ENCODE measurements at regions not wholly inside any gene's neighbourhood (a gene's known extent, or its start where the extent isn't known, plus 50 kb on each side); places are given as distances from the start of the nearest gene placed in this dataset.

DNA sequence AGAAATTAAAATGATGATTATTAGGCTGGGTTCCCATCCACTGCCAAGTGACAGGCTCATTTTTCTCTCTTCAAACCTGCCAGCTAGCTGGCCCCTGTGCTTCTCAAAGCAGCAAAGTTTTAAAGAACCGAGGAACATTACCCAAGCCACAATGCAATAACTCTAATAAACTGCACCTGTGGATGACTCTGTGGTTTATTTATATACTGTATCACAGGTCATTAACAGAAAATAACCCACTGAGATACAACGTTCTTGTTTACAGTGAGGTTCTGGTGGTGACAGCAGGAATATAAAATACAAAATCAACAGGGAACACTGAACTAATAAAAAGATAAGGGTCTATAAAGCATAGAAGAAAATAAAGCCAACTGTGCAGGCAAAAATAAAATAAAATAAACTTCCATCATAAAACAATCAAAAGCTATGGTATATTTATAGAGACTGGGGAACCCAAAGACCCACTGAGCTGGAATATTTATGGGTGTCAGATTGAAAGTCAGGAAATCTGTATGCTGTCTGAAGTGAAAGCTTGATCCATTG is 472.9 kb downstream of the NOVA1 start:
- DNase-seq (ENCODE audit: low read depth) = no peak
- no peak overlapping the region for H3K4me3 ChIP-seq (ENCODE audit: low read length)
- TF ChIP-seq, protein P1, sequence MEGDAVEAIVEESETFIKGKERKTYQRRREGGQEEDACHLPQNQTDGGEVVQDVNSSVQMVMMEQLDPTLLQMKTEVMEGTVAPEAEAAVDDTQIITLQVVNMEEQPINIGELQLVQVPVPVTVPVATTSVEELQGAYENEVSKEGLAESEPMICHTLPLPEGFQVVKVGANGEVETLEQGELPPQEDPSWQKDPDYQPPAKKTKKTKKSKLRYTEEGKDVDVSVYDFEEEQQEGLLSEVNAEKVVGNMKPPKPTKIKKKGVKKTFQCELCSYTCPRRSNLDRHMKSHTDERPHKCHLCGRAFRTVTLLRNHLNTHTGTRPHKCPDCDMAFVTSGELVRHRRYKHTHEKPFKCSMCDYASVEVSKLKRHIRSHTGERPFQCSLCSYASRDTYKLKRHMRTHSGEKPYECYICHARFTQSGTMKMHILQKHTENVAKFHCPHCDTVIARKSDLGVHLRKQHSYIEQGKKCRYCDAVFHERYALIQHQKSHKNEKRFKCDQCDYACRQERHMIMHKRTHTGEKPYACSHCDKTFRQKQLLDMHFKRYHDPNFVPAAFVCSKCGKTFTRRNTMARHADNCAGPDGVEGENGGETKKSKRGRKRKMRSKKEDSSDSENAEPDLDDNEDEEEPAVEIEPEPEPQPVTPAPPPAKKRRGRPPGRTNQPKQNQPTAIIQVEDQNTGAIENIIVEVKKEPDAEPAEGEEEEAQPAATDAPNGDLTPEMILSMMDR (IDR thresholded peaks at IDR 0.05; ENCODE audit: insufficient read depth, low read depth, low read length, missing control alignments) = no peak

DNA sequence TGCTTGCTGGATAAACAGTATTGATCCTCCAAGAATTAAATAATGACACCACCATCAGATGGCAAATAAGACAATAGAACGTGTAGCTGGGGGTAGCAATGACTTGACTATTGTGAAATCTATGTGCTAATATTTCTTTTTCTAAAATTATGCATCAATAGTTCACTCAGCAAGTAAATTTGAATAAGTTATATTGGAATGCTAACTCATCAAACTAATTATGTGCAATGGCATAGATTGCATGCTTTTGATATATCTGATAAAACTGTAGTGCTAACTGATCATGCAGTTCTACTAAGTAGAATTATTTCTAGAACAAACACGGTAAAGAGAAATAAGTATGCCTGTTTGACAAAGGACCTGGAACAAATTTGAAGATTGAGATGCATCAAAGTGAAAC is 474.4 kb downstream of the NOVA1 start:
- DNase-seq (ENCODE audit: low read depth) = no peak
- TF ChIP-seq, protein P1 (IDR thresholded peaks at IDR 0.05; ENCODE audit: insufficient read depth, low read depth, low read length, missing control alignments) = no peak
- no peak overlapping the region for H3K4me3 ChIP-seq (ENCODE audit: low read length)

DNA sequence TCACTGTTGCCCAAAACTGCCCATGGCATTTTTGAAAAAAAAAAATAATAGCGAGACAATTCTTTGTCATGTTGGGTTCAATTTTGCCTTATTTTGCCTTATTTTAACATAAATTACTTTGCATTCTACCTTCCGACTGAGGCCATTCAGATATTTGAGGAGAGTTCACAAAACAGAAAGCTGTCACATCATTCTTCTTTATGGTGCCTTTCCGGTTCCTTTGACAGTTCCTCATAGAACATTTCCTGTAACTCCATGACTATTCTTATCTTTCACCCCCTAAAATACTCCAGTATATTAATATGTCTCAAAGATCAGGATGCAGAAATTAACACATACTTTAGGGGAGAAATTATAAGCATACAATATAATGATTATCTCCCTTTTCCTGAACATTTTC is 476.7 kb downstream of the NOVA1 start:
- no peak for DNase-seq (ENCODE audit: low read depth)
- H3K4me3 ChIP-seq (ENCODE audit: low read length) = no peak overlapping the region
- TF ChIP-seq, protein P1 (IDR thresholded peaks at IDR 0.05; ENCODE audit: insufficient read depth, low read depth, low read length, missing control alignments) = no peak

- TF ChIP-seq, protein P1 (IDR thresholded peaks at IDR 0.05; ENCODE audit: insufficient read depth, low read depth, low read length, missing control alignments) = no peak
- H3K4me3 ChIP-seq (ENCODE audit: low read length) = no peak overlapping the region
- no peak for DNase-seq (ENCODE audit: low read depth)
Observed at GRCh38 chr14:26113911-26114640, 483.8 kb downstream of the NOVA1 start.

- no peak overlapping the region for H3K4me3 ChIP-seq (ENCODE audit: low read length)
- TF ChIP-seq, protein P1 (IDR thresholded peaks at IDR 0.05; ENCODE audit: insufficient read depth, low read depth, low read length, missing control alignments) = no peak
- DNase-seq (ENCODE audit: low read depth) = no peak
Observed at GRCh38 chr14:26104717-26105116, 493.1 kb downstream of the NOVA1 start.

DNA sequence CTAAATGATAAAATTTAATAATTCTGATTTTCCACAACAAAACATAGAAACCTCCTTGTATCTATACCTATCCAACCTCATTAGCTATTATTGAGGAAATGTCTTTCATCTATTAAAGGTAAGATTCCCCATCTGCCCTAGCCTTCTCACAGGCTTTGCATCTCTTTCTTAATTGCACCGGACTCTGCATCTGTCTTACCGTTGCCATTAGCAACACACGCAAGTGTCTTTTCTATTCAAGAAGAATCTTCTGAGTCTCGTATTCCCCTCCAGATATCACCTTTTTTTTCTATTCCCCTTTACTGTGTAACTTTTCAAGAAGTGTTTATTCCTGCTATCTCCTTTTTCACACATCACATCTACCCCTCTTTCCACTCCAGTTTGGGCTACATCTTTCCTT is 500.0 kb downstream of the NOVA1 start:
- TF ChIP-seq, protein P1 (IDR thresholded peaks at IDR 0.05; ENCODE audit: insufficient read depth, low read depth, low read length, missing control alignments) = no peak
- no peak overlapping the region for H3K4me3 ChIP-seq (ENCODE audit: low read length)
- no peak for DNase-seq (ENCODE audit: low read depth)

GRCh38 chr14:26088275-26088674 is 509.6 kb downstream of the NOVA1 start:
- DNase-seq (ENCODE audit: low read depth) = no peak
- TF ChIP-seq, protein P1 (IDR thresholded peaks at IDR 0.05; ENCODE audit: insufficient read depth, low read depth, low read length, missing control alignments) = no peak
- H3K4me3 ChIP-seq (ENCODE audit: low read length) = no peak overlapping the region

All from epithelial cell of esophagus (primary cell).